Stimulated activated CD8-positive, alpha-beta memory T cell treated with anti-CD3 and anti-CD28 coated beads, Interleukin-15, amount 100 ng/mL, for 48 hours (primary cell): ENCODE measurements at regions not wholly inside any gene's neighbourhood (a gene's known extent, or its start where the extent isn't known, plus 50 kb on each side); places are given as distances from the start of the nearest gene placed in this dataset.
A peak's percentile ranks its signal among the peaks of the same experiment; 100 is the strongest.
"Not testable (repeated sequence)": the region's sequence is repeated elsewhere in the genome, so short reads cannot be mapped to it uniquely, and the experiment has no call there.

Experiments
- DNase-seq, 2 donors: peaks; one replicate each; pipeline ENCODE4 v3.0.0-alpha.2; 2020; ENCODE audit warnings: low read depth in 2 of 2

GRCh38 chr3:118806423-118806822, 228.2 kb downstream of the IGSF11 start:
- DNase-seq = no peak

GRCh38 chr3:118807349-118807748, 227.3 kb downstream of the IGSF11 start:
- not testable (repeated sequence) for DNase-seq

- DNase-seq = no peak
These were observed 225.9 kb downstream of the IGSF11 start for GRCh38 chr3:118808723-118809122.

- no peak for DNase-seq
These were observed 224.7 kb downstream of the IGSF11 start for GRCh38 chr3:118809696-118810498.

- no peak for DNase-seq
These were observed 224.1 kb downstream of the IGSF11 start for GRCh38 chr3:118810499-118811035.

GRCh38 chr3:118811236-118811732, 223.4 kb downstream of the IGSF11 start:
- no peak for DNase-seq

GRCh38 chr3:118813472-118813871, 221.2 kb downstream of the IGSF11 start:
- no peak for DNase-seq

- peak in 1 of 2 donors; percentile 2 for DNase-seq
These were observed 216.9 kb downstream of the IGSF11 start for GRCh38 chr3:118817748-118818165.

GRCh38 chr3:118818386-118818785, 216.3 kb downstream of the IGSF11 start:
- no peak for DNase-seq

GRCh38 chr3:118823626-118824025, 211.0 kb downstream of the IGSF11 start:
- no peak for DNase-seq

GRCh38 chr3:118827446-118827845, 207.2 kb downstream of the IGSF11 start:
- DNase-seq = no peak

GRCh38 chr3:118828351-118828750, 206.3 kb downstream of the IGSF11 start:
- DNase-seq = no peak

- DNase-seq = no peak
These were observed 201.6 kb downstream of the IGSF11 start for GRCh38 chr3:118833075-118833474.

- DNase-seq = no peak
These were observed 195.8 kb downstream of the IGSF11 start for GRCh38 chr3:118838871-118839270.

GRCh38 chr3:118842147-118842863, 192.3 kb downstream of the IGSF11 start:
- DNase-seq = no peak

GRCh38 chr3:118846176-118846575, 188.5 kb downstream of the IGSF11 start:
- no peak for DNase-seq
